BJ (cell line): ENCODE measurements at regions not wholly inside any gene's neighbourhood (a gene's known extent, or its start where the extent isn't known, plus 50 kb on each side); places are given as distances from the start of the nearest gene placed in this dataset.

ENCODE experiments used
- CTCF ChIA-PET: fragments of 350-600 bp; formaldehyde crosslinking; extraction: SDS; loops from one replicate; lab custom pipeline; 2021; ENCODE audit warnings: antibody characterized with exemption, inconsistent platforms; lab: Yijun Ruan, JAX
- POLR2A ChIA-PET: fragments of 300-600 bp; sonication (Branson Sonifier 250); formaldehyde crosslinking; extraction: SDS; loops from one replicate; lab custom pipeline; 2021; ENCODE audit warnings: antibody characterized with exemption; lab: Charles Lee
- DNase-seq: peaks from one replicate; pipeline ENCODE4 v3.0.0-alpha.2; 2011; ENCODE audit warnings: low read depth
- H3K27me3 ChIP-seq: 2 replicates; pipeline ENCODE4 v1.6.0; 2011; ENCODE audit warnings: low read length; ENCODE audit not compliant: control insufficient read depth, insufficient read depth
- H3K36me3 ChIP-seq: 2 replicates; pipeline ENCODE4 v1.5.1; 2011; ENCODE audit warnings: low read length; ENCODE audit not compliant: control insufficient read depth, insufficient read depth
- H3K4me3 ChIP-seq: 2 replicates; pipeline ENCODE4 v1.5.1; 2011; ENCODE audit warnings: low read depth, mild to moderate bottlenecking, control low read depth, low read length
- TF ChIP-seq, protein P1 (sequence below): IDR thresholded peaks from 2 replicates; pipeline ENCODE4 v1.5.1; 2011; ENCODE audit warnings: low read depth, mild to moderate bottlenecking, control low read depth, inconsistent platforms, low read length, moderate library complexity; ENCODE audit not compliant: insufficient read depth

DNA sequence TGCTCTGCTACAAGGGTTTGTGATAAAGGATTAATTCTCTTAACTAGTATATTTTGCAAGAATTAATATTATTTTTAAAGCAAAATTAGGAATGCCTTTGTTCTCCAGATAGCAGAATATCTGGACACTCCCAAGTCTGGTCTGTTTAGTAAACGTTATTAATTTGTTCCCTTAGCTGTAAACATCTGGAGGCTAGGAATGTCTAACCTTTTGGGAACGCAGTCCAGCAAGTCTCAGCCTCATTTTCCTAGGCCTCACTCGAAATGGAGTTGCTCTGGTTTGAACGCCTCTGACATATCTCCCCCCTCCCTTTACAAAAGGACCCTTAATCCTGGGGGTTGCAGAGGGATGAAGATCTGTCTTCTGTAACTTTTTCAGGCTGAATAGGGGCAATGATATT, 59.3 kb upstream of the WNT7A start:
- H3K36me3 ChIP-seq: no peaks in the 10 kb centered on the region
- H3K27me3 ChIP-seq: no peaks in the 10 kb centered on the region
- no peak overlapping the region for H3K4me3 ChIP-seq
- no peak for DNase-seq
- POLR2A ChIA-PET: no interaction called here
- CTCF ChIA-PET: no interaction called here
- TF ChIP-seq, protein P1, sequence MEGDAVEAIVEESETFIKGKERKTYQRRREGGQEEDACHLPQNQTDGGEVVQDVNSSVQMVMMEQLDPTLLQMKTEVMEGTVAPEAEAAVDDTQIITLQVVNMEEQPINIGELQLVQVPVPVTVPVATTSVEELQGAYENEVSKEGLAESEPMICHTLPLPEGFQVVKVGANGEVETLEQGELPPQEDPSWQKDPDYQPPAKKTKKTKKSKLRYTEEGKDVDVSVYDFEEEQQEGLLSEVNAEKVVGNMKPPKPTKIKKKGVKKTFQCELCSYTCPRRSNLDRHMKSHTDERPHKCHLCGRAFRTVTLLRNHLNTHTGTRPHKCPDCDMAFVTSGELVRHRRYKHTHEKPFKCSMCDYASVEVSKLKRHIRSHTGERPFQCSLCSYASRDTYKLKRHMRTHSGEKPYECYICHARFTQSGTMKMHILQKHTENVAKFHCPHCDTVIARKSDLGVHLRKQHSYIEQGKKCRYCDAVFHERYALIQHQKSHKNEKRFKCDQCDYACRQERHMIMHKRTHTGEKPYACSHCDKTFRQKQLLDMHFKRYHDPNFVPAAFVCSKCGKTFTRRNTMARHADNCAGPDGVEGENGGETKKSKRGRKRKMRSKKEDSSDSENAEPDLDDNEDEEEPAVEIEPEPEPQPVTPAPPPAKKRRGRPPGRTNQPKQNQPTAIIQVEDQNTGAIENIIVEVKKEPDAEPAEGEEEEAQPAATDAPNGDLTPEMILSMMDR: no peak

DNA sequence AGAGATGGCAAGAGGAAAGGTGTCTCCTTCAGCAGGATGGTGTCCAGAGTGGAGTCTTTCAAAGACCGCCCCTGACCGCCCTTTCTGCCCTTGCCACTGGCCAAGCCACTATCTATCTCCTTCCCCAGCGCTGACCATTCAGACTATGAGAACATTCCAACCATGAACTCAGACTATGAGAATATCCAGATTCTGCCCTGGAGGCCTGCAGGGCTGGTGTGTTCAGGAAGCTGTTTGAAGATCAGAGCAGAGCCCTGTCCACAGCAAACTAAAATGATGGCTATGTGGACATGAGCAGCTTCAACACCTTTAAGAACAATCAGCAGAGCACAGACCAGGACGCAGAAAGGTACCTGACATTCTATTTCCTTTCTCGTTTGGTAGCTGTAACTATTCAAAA, 57.3 kb upstream of the WNT7A start:
- TF ChIP-seq, protein P1: no peak
- Histone ChIP-seq H3K4me3 (no peak overlapping the region), H3K36me3 (no peaks in the 10 kb centered on the region), H3K27me3 (no peaks in the 10 kb centered on the region)
- ChIA-PET POLR2A (no interaction called here), CTCF (no interaction called here)
- no peak for DNase-seq

DNA sequence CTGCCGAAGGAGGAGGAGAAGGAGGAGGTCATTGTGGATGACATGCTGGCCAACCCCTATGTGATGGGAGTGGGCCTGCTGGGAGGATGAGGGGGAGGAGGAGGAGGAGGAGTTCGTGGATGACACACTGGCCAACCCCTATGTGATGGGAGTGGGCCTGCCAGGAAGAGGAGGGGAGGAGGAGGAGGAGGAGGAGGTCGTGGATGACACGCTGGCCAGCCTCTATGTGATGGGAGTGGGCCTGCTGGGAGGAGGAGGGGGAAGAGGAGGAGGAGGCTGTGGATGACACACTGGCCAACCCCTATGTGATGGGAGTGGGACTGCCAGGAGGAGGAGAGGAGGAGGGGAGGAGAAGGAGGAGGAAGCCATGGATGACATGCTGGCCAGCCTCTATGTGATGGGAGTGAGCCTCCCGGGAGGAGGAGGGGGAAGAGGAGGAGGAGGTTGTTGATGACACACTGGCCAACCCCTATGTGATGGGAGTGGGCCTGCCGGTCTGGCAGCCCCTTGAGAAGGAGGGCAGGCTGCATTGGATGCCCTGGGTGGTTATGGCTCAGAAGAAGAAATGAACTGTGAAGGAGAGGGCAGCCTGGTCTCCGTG, 55.7 kb upstream of the WNT7A start:
- Histone ChIP-seq H3K36me3 (no peaks in the 10 kb centered on the region), H3K27me3 (no peaks in the 10 kb centered on the region), H3K4me3 (no peak overlapping the region)
- ChIA-PET POLR2A (no interaction called here), CTCF (no interaction called here)
- no peak for DNase-seq
- TF ChIP-seq, protein P1: no peak

DNA sequence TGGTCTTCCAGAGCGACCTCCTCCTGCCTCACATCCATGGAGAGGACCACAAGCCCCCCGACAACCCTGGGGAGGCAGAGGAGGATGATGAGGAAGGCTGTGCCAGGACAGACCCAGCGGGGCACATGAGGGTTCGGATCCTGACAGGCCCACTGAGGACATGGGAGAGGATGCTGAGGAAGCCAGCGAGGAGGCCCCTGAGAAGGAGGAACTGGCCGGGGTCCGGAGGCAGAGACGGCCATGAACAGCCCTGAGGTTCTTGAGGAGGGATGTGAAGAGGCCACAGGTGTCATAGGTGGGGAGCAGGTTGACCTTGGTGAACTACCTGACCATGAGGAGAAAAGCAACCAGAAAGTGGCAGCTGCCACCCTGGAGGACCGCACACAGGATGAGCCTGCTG, 54.9 kb upstream of the WNT7A start:
- TF ChIP-seq, protein P1: no peak
- H3K4me3 ChIP-seq: no peak overlapping the region
- CTCF ChIA-PET: no interaction called here
- H3K27me3 ChIP-seq: no peaks in the 10 kb centered on the region
- no peak for DNase-seq
- POLR2A ChIA-PET: no interaction called here
- no peaks in the 10 kb centered on the region for H3K36me3 ChIP-seq

DNA sequence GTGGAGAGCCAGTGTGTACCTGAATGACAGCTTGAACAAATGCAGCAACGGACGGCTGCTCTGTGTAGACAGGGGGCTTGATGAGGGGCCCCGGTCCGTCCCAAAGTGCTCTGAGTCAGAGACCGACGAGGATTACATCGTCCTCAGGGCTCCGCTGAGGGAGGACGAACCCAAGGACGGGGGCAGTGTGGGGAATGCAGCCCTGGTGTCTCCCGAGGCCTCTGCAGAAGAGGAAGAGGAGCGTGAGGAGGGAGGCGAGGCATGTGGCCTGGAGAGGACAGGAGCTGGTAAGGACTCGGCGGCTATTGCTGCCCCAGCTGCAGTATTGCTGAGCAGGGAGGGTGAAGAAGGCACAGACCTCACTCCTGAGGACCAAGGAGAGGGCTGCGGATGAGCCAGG, 54.4 kb upstream of the WNT7A start:
- POLR2A ChIA-PET: no interaction called here

More for the DNA sequence above, 54.4 kb upstream of the WNT7A start:
- no peaks in the 10 kb centered on the region for H3K27me3 ChIP-seq
- TF ChIP-seq, protein P1: no peak
- CTCF ChIA-PET: no interaction called here
- H3K36me3 ChIP-seq: no peaks in the 10 kb centered on the region
- H3K4me3 ChIP-seq: no peak overlapping the region
- DNase-seq: no peak
